Omental fat pad (tissue), 3 donors: ENCODE measurements at regions not wholly inside any gene's neighbourhood (a gene's known extent, or its start where the extent isn't known, plus 50 kb on each side); places are given as distances from the start of the nearest gene placed in this dataset.

ENCODE experiments used
- ATAC-seq: fragments of 150-250 bp; one replicate; pipeline ENCODE4 v1.9.1; 2016; ENCODE audit warnings: mild to moderate bottlenecking, moderate library complexity; ENCODE audit not compliant: low FRiP score
- DNase-seq: peaks from one replicate; pipeline ENCODE4 v3.0.0-alpha.2; 2019; ENCODE audit warnings: low spot score
- CTCF ChIP-seq, 3 donors: fragments of 450-650 bp; IDR thresholded peaks; one replicate each; pipeline ENCODE4 v1.5.1; 2016 to 2017; ENCODE audit warnings: antibody characterized with exemption in 3 of 3, mild to moderate bottlenecking in 3 of 3, moderate library complexity in 2 of 3

- DNase-seq (no peak), ATAC-seq (no peak)
- TF ChIP-seq CTCF (IDR thresholded peaks at IDR 0.05) = no peak
Observed at GRCh38 chr12:127625176-127625771, 641.7 kb upstream of the TMEM132C start.

- ATAC-seq (no peak), DNase-seq (no peak)
- no peak for TF ChIP-seq CTCF (IDR thresholded peaks at IDR 0.05)
Observed at GRCh38 chr12:127628645-127629044, 638.3 kb upstream of the TMEM132C start.

GRCh38 chr12:127629066-127629820, 637.7 kb upstream of the TMEM132C start:
- TF ChIP-seq CTCF (IDR thresholded peaks at IDR 0.05) = no peak
- no peak for ATAC-seq
- DNase-seq = no peak

GRCh38 chr12:127632461-127632860, 634.5 kb upstream of the TMEM132C start:
- no peak for TF ChIP-seq CTCF (IDR thresholded peaks at IDR 0.05)
- ATAC-seq = no peak
- DNase-seq = no peak

- no peak for ATAC-seq
- no peak for TF ChIP-seq CTCF (IDR thresholded peaks at IDR 0.05)
- DNase-seq = no peak
Observed at GRCh38 chr12:127635838-127636237, 631.1 kb upstream of the TMEM132C start.

- TF ChIP-seq CTCF (IDR thresholded peaks at IDR 0.05) = no peak
Observed at GRCh38 chr12:127636882-127637281, 630.1 kb upstream of the TMEM132C start.

More at GRCh38 chr12:127636882-127637281, 630.1 kb upstream of the TMEM132C start:
- DNase-seq (no peak), ATAC-seq (no peak)
